ENCODE measurements at regions not wholly inside any gene's neighbourhood (a gene's known extent, or its start where the extent isn't known, plus 50 kb on each side); places are given as distances from the start of the nearest gene placed in this dataset.
A peak's percentile ranks its signal among the peaks of the same experiment; 100 is the strongest.

DNA sequence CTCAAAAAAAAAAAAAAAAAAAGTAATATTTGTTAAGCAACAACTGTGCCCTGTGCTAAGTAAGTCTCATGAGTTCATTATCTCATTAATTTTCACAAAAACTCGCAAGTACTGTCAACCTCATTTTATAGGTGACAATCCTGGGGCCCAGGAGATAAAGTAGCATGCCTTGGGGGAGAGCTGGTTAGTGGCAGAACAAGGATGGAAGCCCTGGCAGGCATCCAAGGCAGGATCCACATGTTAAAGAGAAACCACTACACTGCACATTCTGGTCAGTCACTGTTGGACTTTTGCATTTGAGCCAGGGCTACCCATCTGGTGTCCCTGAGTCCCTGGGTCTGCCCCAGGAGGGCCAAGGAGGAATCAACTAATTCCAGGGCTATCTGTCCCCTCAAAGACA, 54.6 kb downstream of the ZFP36L2 start:
- peaks cover 84% of the 10 kb centered on the region for H3K4me1 Mint-ChIP-seq
- ChIA-PET CTCF (interaction anchor here (1.1 to 12.3 kb wide), 3 partner anchors 8 to 51 kb away, joined by 3 to 230 read pairs (median 6); partner anchors contain the start of gene ZFP36L2), POLR2A (interaction anchor here (0.8 to 14.8 kb wide), 5 partner anchors 12 to 51 kb away, joined by 3 to 403 read pairs (median 63); partner anchors contain the start of gene ZFP36L2)
- H3K9me3 Mint-ChIP-seq, result no peaks in the 10 kb centered on the region
- H3K4me3 Mint-ChIP-seq, result no peak overlapping the region
- H3K36me3 Mint-ChIP-seq (ENCODE audit: low read depth), result no peaks in the 10 kb centered on the region
- H3K27me3 Mint-ChIP-seq, result no peaks in the 10 kb centered on the region
- DNase-seq, result no peak
- H3K27ac Mint-ChIP-seq, result peak overlapping the region; percentile 45

DNA sequence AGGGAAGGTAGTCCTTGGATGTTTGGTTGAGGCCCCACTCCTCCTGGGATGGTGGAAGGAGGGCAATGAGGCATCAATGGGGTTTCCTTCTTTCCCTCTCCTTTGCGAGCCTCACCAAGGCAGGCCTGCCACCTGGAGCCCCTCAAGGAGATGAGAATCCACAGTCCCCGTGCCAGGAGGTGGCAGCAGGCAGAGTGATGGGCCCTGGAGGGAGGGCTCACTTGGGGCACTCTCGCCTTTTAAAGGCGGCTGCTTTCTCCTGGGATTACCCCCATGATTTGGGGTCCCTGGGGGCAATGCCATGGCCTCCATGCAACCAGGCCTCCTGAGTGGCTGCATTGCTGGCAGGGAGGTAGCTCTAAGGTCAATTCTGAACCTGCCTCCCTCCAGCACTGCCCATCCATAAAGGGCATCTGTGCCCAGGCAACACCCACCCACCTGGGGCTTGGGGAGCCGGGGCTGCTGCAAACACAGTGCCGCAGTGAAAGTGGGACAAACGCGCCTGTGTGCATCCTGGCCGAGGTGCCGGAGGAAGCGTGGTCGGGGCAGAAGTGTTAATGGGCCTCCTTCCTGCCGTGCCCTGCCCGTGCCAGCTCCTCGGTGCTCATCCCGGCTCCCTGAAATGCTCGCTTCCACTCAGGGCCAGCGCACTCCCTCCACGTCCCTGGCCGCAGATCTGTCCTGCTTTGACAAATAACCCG, 55.9 kb downstream of the ZFP36L2 start:
- H3K27ac Mint-ChIP-seq, result peak overlapping the region; percentile 94
- no peaks in the 10 kb centered on the region for H3K36me3 Mint-ChIP-seq (ENCODE audit: low read depth)
- ChIA-PET POLR2A (interaction anchor here (1.1 to 14.8 kb wide), 9 partner anchors 9 to 253 kb away, joined by 3 to 403 read pairs (median 9); partner anchors contain the start of gene ZFP36L2), CTCF (interaction anchor here (0.9 to 12.3 kb wide), 16 partner anchors 9 to 108 kb away, joined by 3 to 230 read pairs (median 5); partner anchors contain the start of gene ZFP36L2)
- H3K4me1 Mint-ChIP-seq, result peaks cover 73% of the 10 kb centered on the region
- H3K27me3 Mint-ChIP-seq, result no peaks in the 10 kb centered on the region
- peak; percentile 48 for DNase-seq
- no peak overlapping the region for H3K4me3 Mint-ChIP-seq
- no peaks in the 10 kb centered on the region for H3K9me3 Mint-ChIP-seq

DNA sequence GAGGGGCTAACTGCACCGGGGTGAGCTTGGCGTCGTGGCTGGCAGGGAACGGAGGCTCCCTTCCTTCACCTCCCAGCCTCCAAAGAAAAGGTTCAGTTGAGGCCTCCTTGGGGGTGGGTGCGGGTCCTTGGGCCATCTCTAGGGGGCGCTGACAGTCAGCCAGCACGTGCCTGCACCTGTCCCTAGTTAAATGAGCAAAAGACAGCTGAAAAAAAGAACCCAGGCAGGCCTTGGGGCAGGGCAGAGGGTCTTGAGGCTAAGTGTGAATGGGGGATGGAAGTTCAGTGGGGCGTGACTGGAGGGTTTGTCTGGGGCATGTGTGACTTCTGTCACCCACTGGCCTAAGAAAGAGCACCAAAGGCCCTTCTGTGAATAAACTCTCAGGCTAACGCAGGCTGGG, 56.4 kb downstream of the ZFP36L2 start:
- Mint-ChIP-seq H3K4me3 (no peak overlapping the region), H3K9me3 (no peaks in the 10 kb centered on the region), H3K27me3 (no peaks in the 10 kb centered on the region), H3K27ac (peak overlapping the region; percentile 94), H3K4me1 (peaks cover 68% of the 10 kb centered on the region), H3K36me3 (ENCODE audit: low read depth) (no peaks in the 10 kb centered on the region)
- DNase-seq, result peak; percentile 77
- CTCF ChIA-PET, result interaction anchor here (0.9 to 12.3 kb wide), 15 partner anchors 9 to 108 kb away, joined by 3 to 230 read pairs (median 5); partner anchors contain the start of gene ZFP36L2
- POLR2A ChIA-PET, result interaction anchor here (1.1 to 14.8 kb wide), 9 partner anchors 10 to 254 kb away, joined by 3 to 403 read pairs (median 9); partner anchors contain the start of gene ZFP36L2

DNA sequence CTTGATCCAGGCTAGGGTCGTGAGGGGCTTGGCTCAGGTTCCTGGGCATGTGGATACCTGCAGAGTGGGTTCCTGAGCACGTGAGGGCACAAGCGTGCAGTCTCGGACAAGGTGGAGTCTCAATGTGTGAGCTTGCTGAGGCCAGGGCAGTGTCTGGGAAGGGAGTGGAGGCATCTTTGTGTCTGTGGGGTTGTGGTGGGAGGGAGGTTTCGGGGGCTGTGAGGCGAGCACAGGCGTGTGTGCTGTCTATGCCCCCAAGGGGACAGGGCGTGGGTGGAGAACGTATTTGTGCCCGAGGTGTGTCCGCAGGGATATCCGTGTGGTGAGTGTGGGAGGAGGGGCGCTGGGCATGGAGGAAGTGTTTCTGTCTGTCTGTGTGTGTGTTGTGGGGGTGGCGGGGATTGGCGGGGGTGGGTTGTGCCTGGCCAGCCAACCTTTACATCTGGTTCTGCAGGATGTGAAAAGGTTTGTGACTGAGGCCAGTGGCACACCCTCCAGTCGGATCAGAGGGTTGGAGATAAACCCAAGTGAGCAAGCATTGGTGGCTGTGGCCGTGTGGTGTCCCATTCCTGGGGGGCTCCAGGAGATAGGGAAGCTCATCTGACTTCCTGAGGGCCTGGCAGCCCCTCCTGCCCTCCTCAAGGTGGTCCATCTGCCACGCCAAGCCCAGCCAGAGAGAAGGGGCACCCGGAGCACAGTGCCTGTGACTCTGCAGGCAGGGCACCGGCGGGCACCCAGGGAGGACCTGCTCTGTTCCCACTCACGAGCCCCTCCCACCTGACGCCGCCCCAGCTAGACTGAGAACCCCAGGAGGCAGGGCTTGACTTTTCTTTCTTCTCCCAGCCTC, 57.1 kb downstream of the ZFP36L2 start:
- Mint-ChIP-seq H3K27ac (peak overlapping the region; percentile 94), H3K4me1 (peaks cover 62% of the 10 kb centered on the region), H3K36me3 (ENCODE audit: low read depth) (no peaks in the 10 kb centered on the region), H3K4me3 (peak overlapping the region; percentile 68), H3K27me3 (no peaks in the 10 kb centered on the region), H3K9me3 (no peaks in the 10 kb centered on the region)
- ChIA-PET CTCF (interaction anchor here (1.0 to 12.3 kb wide), 17 partner anchors 9 to 109 kb away, joined by 3 to 230 read pairs (median 5); partner anchors contain the start of gene ZFP36L2), POLR2A (interaction anchor here (1.1 to 14.8 kb wide), 7 partner anchors 9 to 53 kb away, joined by 3 to 403 read pairs (median 9); partner anchors contain the start of gene ZFP36L2)
- DNase-seq, result peak; percentile 40

DNA sequence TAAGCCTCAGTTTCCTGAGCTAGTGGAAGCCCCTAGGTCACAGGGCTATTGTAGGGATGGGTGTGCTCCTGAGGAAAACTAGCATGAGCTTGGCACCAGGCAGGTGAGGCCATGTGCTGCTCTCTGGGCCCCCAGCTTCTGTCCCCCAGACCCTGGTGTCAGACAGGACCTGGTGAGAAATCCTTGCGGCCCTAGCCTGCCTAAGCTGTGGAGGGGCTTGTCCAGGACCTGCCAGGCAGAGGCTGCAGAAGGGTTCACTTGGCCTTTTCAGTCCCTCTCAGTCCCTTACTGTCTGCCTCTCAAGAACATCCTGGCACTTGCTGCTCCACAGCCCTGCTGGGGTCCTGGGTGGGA, 58.4 kb downstream of the ZFP36L2 start:
- no peaks in the 10 kb centered on the region for H3K9me3 Mint-ChIP-seq
- peak overlapping the region; percentile 12 for H3K27ac Mint-ChIP-seq
- DNase-seq, result no peak
- H3K4me3 Mint-ChIP-seq, result no peak overlapping the region
- ChIA-PET POLR2A (interaction anchor here (0.7 to 14.8 kb wide), 5 partner anchors 8 to 55 kb away, joined by 3 to 403 read pairs (median 63); partner anchors contain the start of gene ZFP36L2), CTCF (interaction anchor here (1.0 to 12.3 kb wide), 6 partner anchors 12 to 54 kb away, joined by 3 to 230 read pairs (median 6); partner anchors contain the start of gene ZFP36L2)
- peaks cover 51% of the 10 kb centered on the region for H3K4me1 Mint-ChIP-seq
- H3K27me3 Mint-ChIP-seq, result no peaks in the 10 kb centered on the region
- no peaks in the 10 kb centered on the region for H3K36me3 Mint-ChIP-seq (ENCODE audit: low read depth)

DNA sequence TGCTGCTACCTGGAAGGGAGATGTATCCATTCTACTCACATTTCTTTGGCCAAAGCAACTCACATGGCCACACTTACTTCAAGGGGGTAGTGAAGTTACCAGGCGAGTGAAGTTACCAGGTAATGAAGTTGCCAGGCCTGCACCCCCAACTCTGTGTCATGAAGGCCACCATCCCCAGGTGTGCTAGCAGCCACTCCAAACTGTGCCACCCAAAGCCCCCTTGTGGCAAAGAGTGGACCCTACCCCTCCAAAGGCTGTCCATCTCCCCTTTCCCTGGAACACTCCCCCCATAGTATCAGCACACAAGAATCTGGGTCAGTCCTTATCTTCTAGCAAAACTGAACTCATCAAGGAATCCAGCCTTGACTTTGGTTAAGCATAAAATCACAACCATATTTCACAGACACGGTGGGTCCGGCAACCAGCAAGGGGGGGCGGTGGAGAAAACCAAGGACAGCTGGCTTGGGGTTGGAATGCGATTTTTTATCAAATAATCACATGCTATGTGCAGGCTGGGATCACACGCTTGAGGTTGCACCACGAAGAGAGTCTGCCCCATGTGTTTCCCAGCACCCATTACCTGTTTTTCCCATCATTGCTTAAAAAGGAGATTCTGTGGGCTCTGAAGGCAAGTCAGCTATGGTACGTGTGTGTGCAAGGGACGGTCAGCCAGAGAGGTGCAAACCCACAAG, 60.9 kb downstream of the ZFP36L2 start:
- Mint-ChIP-seq H3K27ac (no peak overlapping the region), H3K4me1 (peaks cover 43% of the 10 kb centered on the region), H3K27me3 (no peaks in the 10 kb centered on the region), H3K9me3 (no peaks in the 10 kb centered on the region), H3K4me3 (no peak overlapping the region), H3K36me3 (ENCODE audit: low read depth) (no peaks in the 10 kb centered on the region)
- no peak for DNase-seq
- POLR2A ChIA-PET, result interaction anchor here (1.9 kb wide), 2 partner anchors 9 to 56 kb away, joined by 6 to 7 read pairs; no protein-coding TSS in a partner anchor
- CTCF ChIA-PET, result interaction anchor here (0.7 to 12.3 kb wide), 2 partner anchors 29 to 57 kb away, joined by 3 to 230 read pairs; partner anchors contain the start of gene ZFP36L2

DNA sequence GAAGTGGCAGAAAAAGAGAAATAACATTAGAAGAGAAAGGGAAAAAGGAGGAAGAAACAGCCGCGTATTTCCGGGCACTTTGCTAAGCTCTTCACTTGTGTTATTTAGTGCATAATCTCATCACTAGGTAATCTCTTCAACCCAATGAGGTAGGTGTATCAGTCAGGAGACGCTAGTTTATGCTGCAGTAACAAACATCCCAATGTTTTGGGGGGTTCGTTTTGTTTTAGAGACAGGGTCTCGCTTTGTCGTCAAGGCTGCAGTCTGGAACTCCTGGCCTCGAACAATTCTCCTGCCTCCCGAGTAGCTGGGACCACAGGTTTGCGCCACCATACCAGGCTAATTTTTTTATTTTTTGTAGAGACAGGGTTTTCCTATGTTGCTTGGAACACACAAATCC, 61.7 kb downstream of the ZFP36L2 start:
- Mint-ChIP-seq H3K9me3 (no peaks in the 10 kb centered on the region), H3K4me1 (peaks cover 43% of the 10 kb centered on the region), H3K36me3 (ENCODE audit: low read depth) (no peaks in the 10 kb centered on the region), H3K27ac (no peak overlapping the region), H3K4me3 (no peak overlapping the region), H3K27me3 (no peaks in the 10 kb centered on the region)
- ChIA-PET POLR2A (interaction anchor here (1.9 kb wide), 2 partner anchors 10 to 57 kb away, joined by 6 to 7 read pairs; no protein-coding TSS in a partner anchor), CTCF (interaction anchor here (12.3 kb wide), 1 partner anchor 58 kb away, joined by 230 read pairs; the partner anchor contains the start of gene ZFP36L2)
- DNase-seq, result no peak

DNA sequence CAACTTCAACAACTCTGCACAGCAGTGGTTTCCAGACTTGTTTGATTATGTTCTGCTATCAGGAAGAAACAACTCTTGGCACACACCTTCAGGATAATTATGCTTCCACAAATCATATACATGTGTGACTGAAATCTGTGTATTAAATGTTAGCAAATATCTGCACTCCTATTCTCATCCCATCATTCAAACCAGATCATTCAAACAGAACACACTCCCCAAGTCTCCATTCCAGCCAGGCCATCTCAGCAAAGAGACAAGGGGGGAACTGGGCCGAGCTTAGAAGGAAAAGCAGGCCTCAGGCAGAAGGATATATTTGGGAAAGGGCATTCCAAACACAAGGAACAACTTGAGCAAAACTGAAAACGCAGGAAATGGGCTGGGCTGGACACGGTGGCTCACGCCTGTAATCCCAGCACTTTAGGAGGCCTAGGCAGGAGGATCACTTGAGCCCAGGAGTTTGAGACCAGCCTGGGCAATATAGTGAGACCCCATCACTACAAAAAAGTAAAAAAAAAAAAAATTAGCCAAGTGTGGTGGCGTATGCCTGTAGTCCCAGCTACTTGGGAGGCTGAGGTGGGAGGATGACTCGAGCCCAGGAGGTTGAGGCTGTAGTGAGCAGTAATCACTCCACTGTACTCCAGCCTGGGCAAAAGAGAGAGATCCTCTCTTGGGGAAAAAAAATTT, 62.7 kb downstream of the ZFP36L2 start:
- ChIA-PET CTCF (interaction anchor here (1.2 kb wide), 1 partner anchor 37 kb away, joined by 4 read pairs; no protein-coding TSS in a partner anchor), POLR2A (interaction anchor here (1.6 to 7.8 kb wide), 2 partner anchors 8 to 64 kb away, joined by 6 to 63 read pairs; no protein-coding TSS in a partner anchor)
- no peak overlapping the region for H3K27ac Mint-ChIP-seq

DNA sequence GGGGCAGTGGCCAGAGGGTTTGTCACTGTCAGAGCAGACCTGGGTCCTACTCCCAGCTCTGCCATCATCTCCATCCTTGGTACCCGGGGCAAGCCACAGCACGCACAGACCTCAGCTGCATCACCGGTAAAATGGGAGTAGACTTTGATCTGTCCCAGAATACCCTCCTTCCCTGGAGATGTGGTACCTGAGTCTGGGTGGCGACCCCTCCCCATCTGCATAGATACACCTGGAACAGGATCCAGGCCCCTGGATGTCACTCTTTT, 64.0 kb downstream of the ZFP36L2 start:
- H3K27ac Mint-ChIP-seq, result no peak overlapping the region
- POLR2A ChIA-PET, result interaction anchor here (0.6 to 7.8 kb wide), 4 partner anchors 9 to 65 kb away, joined by 3 to 63 read pairs (median 19); no protein-coding TSS in a partner anchor
- H3K4me1 Mint-ChIP-seq, result peaks cover 44% of the 10 kb centered on the region
- CTCF ChIA-PET, result interaction anchor here (1.2 to 1.8 kb wide), 2 partner anchors 35 to 67 kb away, joined by 4 to 5 read pairs; no protein-coding TSS in a partner anchor
- no peaks in the 10 kb centered on the region for H3K9me3 Mint-ChIP-seq
- no peak for DNase-seq
- H3K4me3 Mint-ChIP-seq, result no peak overlapping the region
- no peaks in the 10 kb centered on the region for H3K27me3 Mint-ChIP-seq
- peaks cover 2% of the 10 kb centered on the region for H3K36me3 Mint-ChIP-seq (ENCODE audit: low read depth)

More for the DNA sequence above, 62.7 kb downstream of the ZFP36L2 start:
- Mint-ChIP-seq H3K9me3 (no peaks in the 10 kb centered on the region), H3K4me3 (no peak overlapping the region), H3K4me1 (peaks cover 43% of the 10 kb centered on the region), H3K27me3 (no peaks in the 10 kb centered on the region), H3K36me3 (ENCODE audit: low read depth) (no peaks in the 10 kb centered on the region)
- no peak for DNase-seq

DNA sequence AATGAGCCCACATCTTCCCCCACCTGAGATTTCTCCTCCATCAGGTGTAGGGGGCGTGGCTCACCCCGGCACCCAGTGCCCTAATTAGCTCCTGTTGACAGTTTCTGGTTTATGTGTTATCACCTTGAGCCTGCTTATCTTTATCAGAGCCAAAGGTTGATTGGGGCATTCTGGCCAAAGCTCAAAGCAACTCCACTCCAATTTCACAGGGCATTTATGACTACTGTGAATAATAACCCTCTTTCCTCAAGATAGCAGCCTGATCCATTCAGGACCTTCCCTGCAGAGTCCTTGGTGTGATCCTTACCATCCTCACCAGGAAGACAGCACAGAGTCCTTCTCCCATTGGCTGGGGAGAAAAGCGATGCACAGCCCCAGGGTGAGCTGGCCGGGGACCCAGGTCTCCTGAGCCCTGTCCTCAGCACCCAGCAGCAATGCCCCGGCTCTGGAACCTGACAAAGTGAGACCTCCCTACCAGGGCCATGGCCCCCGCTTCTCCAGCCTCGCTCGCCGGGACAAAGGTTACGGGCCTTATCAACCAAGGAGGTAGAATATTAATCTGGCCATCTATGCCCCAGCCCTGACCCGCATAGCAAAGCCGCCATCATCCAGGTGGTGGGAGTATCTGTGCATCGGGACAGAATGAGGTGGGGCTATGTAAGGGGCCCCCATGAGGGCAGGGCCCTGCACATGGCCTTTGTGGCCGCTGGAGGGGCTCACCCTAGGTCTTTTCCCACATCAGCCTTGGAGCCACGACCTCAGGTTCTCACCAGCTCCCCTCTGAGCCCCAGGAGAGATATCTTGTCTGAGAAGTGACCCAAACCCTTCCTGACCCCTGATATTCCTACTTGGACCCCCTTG, 64.5 kb downstream of the ZFP36L2 start:
- peaks cover 49% of the 10 kb centered on the region for H3K4me1 Mint-ChIP-seq
- POLR2A ChIA-PET, result interaction anchor here (0.6 to 7.8 kb wide), 6 partner anchors 10 to 66 kb away, joined by 3 to 63 read pairs (median 11); no protein-coding TSS in a partner anchor

DNA sequence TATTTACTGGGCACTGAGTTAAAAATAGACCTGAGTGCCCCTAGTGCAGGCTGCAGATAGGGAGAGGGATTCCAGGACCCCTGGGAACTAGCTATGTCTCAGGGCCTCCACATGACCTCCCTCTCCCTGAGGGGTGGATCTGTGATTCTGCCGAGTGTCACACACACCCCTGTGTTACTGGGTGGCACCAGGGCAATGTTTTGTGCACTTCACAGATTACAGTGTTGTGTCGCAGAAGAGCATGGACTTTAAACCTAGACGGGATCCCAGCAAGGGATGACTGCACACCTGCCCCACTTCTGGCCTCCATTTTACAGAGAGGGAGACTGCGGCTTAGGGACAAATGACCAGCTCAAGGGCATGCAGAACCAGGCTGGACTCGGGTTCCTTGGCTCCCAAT, 65.6 kb downstream of the ZFP36L2 start:
- Mint-ChIP-seq H3K9me3 (no peaks in the 10 kb centered on the region), H3K27ac (peak overlapping the region; percentile 98), H3K4me1 (peaks cover 53% of the 10 kb centered on the region), H3K4me3 (no peak overlapping the region), H3K36me3 (ENCODE audit: low read depth) (peaks cover 2% of the 10 kb centered on the region), H3K27me3 (no peaks in the 10 kb centered on the region)
- no peak for DNase-seq
- ChIA-PET POLR2A (interaction anchor here (1.7 to 7.8 kb wide), 5 partner anchors 11 to 64 kb away, joined by 3 to 63 read pairs (median 16); no protein-coding TSS in a partner anchor), CTCF (interaction anchor here (1.0 to 3.3 kb wide), 3 partner anchors 9 to 69 kb away, joined by 3 to 21 read pairs (median 5); no protein-coding TSS in a partner anchor)

More for the DNA sequence above, 64.5 kb downstream of the ZFP36L2 start:
- CTCF ChIA-PET, result interaction anchor here (1.2 to 3.3 kb wide), 3 partner anchors 8 to 68 kb away, joined by 4 to 21 read pairs (median 5); no protein-coding TSS in a partner anchor
- Mint-ChIP-seq H3K4me3 (no peak overlapping the region), H3K27me3 (no peaks in the 10 kb centered on the region), H3K36me3 (ENCODE audit: low read depth) (peaks cover 2% of the 10 kb centered on the region), H3K9me3 (no peaks in the 10 kb centered on the region), H3K27ac (peak overlapping the region; percentile 61)
- no peak for DNase-seq

Measured in activated CD4-positive, alpha-beta memory T cell treated with anti-CD3 and anti-CD28 coated beads, Interleukin-2, amount 10 ng/mL, durations not matched to agents 7 days and 5 days (primary cell).